Activated CD8-positive, alpha-beta T cell treated with anti-CD3 and anti-CD28 coated beads for 36 hours (primary cell): ENCODE measurements at regions not wholly inside any gene's neighbourhood (a gene's known extent, or its start where the extent isn't known, plus 50 kb on each side); places are given as distances from the start of the nearest gene placed in this dataset.

ENCODE experiments used
- ATAC-seq: fragments of 200-7000 bp; cut with Tn5 transposase; one replicate; pipeline ENCODE4 v1.10.0; 2021; ENCODE audit warnings: mild to moderate bottlenecking, moderate library complexity
- CTCF ChIA-PET: fragments of 350-600 bp; sonication (Branson Sonifier 250); formaldehyde crosslinking; loops from one replicate; lab custom pipeline; 2021; ENCODE audit warnings: antibody characterized with exemption; lab: Charles Lee
- POLR2A ChIA-PET: fragments of 350-600 bp; sonication (Branson Sonifier 250); formaldehyde crosslinking; loops from one replicate; lab custom pipeline; 2021; ENCODE audit warnings: antibody characterized with exemption; lab: Charles Lee
- DNase-seq: peaks from one replicate; pipeline ENCODE4 v3.0.0-alpha.2; 2020
- H3K27ac Mint-ChIP-seq: one replicate; pipeline ENCODE4 v1.8.0; 2021; ENCODE audit warnings: mild to moderate bottlenecking, mixed read lengths
- H3K27me3 Mint-ChIP-seq: one replicate; pipeline ENCODE4 v1.8.0; 2021; ENCODE audit warnings: mixed read lengths
- H3K36me3 Mint-ChIP-seq: one replicate; pipeline ENCODE4 v1.8.0; 2021; ENCODE audit warnings: low read depth, mixed read lengths
- H3K4me1 Mint-ChIP-seq: one replicate; pipeline ENCODE4 v1.8.0; 2021; ENCODE audit warnings: low read depth, mixed read lengths
- H3K4me3 Mint-ChIP-seq: one replicate; pipeline ENCODE4 v1.8.0; 2021; ENCODE audit warnings: mild to moderate bottlenecking, moderate library complexity, mixed read lengths
- H3K9me3 Mint-ChIP-seq: one replicate; pipeline ENCODE4 v1.8.0; 2021; ENCODE audit warnings: mixed read lengths
- intact Hi-C: fragments of 100-400 bp; cut with micrococcal nuclease; formaldehyde crosslinking; loops from one replicate; pipeline ENCODE4 v1.10.0; 2022
- TF ChIP-seq, protein P1 (sequence below): fragments of 200-600 bp; IDR thresholded peaks from one replicate; pipeline ENCODE4 v1.8.0; 2022; ENCODE audit warnings: antibody characterized with exemption, mild to moderate bottlenecking

DNA sequence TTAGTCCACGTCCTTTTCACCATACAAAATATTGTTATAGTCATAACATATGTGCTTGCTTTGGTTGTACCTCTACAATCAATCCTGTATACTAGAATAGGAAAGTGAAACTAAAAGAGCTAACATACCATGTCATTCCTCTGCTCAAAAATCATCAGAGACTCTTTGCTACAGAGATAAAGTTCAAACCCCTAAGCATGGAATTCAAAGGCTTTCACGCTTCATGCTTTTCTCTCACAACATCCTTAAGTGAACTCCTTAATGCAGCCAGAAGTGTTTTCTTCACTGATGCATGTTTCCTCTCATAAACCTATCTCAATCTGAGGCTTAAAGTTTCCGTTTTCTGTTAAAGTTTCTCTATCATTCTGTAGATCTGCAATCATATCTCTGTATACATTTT, 744.6 kb upstream of the IGFBP7 start:
- DNase-seq (no peak), ATAC-seq (no peak)
- intact Hi-C loops = no loop called here
- no peaks in the 10 kb centered on the region for H3K36me3 Mint-ChIP-seq
- H3K27ac Mint-ChIP-seq = no peak overlapping the region
- TF ChIP-seq, protein P1, sequence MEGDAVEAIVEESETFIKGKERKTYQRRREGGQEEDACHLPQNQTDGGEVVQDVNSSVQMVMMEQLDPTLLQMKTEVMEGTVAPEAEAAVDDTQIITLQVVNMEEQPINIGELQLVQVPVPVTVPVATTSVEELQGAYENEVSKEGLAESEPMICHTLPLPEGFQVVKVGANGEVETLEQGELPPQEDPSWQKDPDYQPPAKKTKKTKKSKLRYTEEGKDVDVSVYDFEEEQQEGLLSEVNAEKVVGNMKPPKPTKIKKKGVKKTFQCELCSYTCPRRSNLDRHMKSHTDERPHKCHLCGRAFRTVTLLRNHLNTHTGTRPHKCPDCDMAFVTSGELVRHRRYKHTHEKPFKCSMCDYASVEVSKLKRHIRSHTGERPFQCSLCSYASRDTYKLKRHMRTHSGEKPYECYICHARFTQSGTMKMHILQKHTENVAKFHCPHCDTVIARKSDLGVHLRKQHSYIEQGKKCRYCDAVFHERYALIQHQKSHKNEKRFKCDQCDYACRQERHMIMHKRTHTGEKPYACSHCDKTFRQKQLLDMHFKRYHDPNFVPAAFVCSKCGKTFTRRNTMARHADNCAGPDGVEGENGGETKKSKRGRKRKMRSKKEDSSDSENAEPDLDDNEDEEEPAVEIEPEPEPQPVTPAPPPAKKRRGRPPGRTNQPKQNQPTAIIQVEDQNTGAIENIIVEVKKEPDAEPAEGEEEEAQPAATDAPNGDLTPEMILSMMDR = no peak
- no peaks in the 10 kb centered on the region for H3K27me3 Mint-ChIP-seq
- CTCF ChIA-PET = no interaction called here
- H3K4me3 Mint-ChIP-seq = no peak overlapping the region
- POLR2A ChIA-PET = no interaction called here
- H3K4me1 Mint-ChIP-seq = no peaks in the 10 kb centered on the region
- peaks cover 3% of the 10 kb centered on the region for H3K9me3 Mint-ChIP-seq

DNA sequence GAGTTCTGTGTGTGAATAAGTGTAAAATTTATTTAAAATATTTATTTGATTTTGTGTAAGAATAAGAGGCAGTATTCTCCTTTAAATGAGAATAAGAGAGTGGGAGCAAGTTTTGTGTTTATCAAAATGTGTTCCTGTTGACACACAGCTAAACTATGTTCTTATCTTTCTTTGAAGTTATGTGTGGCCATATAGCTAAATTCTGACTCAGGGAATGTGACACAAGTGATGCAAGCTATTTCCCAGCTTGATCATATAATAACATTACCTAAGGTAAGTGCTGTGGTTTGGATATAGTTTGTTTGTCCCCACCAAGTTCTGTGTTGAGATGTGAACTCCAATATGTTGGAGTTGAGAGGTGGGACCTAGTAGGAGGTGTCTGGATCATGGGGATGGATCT, 740.0 kb upstream of the IGFBP7 start:
- ChIA-PET CTCF (no interaction called here), POLR2A (no interaction called here)
- ATAC-seq (no peak), DNase-seq (no peak)
- Mint-ChIP-seq H3K36me3 (no peaks in the 10 kb centered on the region), H3K27me3 (no peaks in the 10 kb centered on the region), H3K9me3 (peaks cover 3% of the 10 kb centered on the region), H3K27ac (no peak overlapping the region), H3K4me1 (no peaks in the 10 kb centered on the region), H3K4me3 (no peak overlapping the region)
- TF ChIP-seq, protein P1 = no peak
- intact Hi-C loops = no loop called here

DNA sequence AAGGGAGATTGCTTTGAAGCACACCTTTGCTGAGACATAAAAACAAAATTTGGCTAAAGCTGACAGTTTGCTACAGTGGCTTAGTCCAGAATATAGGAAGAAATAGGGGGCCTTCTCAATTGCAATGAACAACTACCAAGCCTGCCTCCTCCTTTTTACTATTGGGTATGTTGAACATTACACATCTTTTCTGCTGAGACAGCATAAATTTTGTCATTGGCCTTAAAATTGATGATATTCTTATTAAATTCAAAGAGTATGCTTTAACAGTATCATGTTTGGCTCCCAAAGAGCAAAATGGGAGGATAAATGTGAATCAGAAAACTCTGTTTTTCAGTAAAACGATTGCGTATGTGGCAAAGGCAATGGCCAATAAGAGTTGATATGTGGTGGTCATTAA, 721.9 kb upstream of the IGFBP7 start:
- ChIA-PET POLR2A (no interaction called here), CTCF (no interaction called here)
- TF ChIP-seq, protein P1 = no peak
- ATAC-seq (no peak), DNase-seq (no peak)
- Mint-ChIP-seq H3K27me3 (no peaks in the 10 kb centered on the region), H3K4me3 (no peak overlapping the region), H3K36me3 (no peaks in the 10 kb centered on the region), H3K9me3 (peaks cover 2% of the 10 kb centered on the region), H3K27ac (no peak overlapping the region), H3K4me1 (no peaks in the 10 kb centered on the region)
- intact Hi-C loops = no loop called here

DNA sequence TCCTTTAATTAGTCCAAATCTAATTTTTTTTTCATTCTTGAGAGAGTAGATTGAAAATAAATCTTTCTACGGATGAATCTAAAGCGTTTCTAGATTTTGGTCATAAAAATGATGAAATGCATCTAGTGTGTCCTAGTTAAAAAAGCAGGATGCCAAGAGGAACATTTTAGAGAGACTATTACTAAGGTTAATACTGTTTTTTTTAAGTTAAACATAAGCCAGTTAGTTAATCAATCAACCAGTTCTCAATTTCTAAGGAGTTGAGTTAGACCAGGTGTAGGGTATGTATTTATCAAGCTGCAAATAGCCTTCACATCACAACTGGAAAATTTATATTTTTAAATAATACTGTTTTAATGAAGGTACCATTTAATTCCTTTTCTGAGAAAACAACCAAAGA, 679.5 kb upstream of the IGFBP7 start:
- Mint-ChIP-seq H3K27ac (no peak overlapping the region), H3K27me3 (no peaks in the 10 kb centered on the region), H3K36me3 (no peaks in the 10 kb centered on the region), H3K4me3 (no peak overlapping the region), H3K9me3 (no peaks in the 10 kb centered on the region), H3K4me1 (no peaks in the 10 kb centered on the region)
- intact Hi-C loops = no loop called here
- no peak for DNase-seq
- ChIA-PET CTCF (no interaction called here), POLR2A (no interaction called here)
- ATAC-seq = no peak
- TF ChIP-seq, protein P1 = no peak

DNA sequence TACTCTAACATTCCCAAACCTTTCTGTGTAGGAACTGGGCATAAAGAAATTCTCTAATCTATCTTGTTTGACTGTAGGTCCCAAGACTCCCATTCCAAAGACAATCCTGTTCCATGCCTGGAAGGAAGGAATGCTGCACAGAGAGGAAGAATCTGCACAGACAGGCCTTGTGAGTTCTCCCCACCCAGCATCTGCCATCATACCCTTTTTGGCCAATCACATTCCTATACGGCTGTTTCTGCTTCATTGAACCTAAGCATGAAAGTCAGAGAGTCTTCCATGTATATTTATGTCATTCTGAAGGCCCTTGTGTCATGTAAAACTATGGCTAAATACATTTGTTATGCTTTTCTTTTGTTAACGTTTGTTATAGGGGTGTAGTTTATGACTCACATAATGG, 667.7 kb upstream of the IGFBP7 start:
- Mint-ChIP-seq H3K36me3 (no peaks in the 10 kb centered on the region), H3K9me3 (peaks cover 18% of the 10 kb centered on the region), H3K4me3 (no peak overlapping the region), H3K4me1 (no peaks in the 10 kb centered on the region), H3K27me3 (no peaks in the 10 kb centered on the region), H3K27ac (no peak overlapping the region)
- intact Hi-C loops = no loop called here
- TF ChIP-seq, protein P1 = no peak
- no peak for DNase-seq
- ChIA-PET POLR2A (no interaction called here), CTCF (no interaction called here)
- no peak for ATAC-seq
